DMS 273 (cell line): ENCODE measurements at regions not wholly inside any gene's neighbourhood (a gene's known extent, or its start where the extent isn't known, plus 50 kb on each side); places are given as distances from the start of the nearest gene placed in this dataset.

ENCODE experiments used
- DNase-seq: peaks from one replicate; lab custom pipeline; 2025; ENCODE audit not compliant: unreplicated experiment; lab: John Stamatoyannopoulos, UW

DNA sequence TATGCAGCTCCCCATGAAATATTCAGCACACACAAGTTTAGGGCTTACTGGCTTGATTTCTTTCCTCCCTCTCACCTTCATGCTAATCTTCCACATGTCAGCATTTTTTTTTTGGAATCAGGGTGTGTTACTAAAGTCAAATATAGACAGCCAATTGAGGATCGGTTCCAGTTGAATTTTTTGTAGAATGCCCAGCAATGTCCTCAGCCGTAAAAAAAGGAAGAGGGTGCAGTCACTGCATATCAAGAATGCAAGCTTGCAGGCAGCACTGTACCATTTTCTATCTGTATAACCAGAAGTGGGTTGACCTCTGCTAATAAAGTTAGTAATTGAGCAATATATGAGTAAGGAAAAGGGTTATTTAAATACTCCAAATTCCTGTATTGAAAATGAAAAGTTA, 51.4 kb upstream of the CHMP2B start:
- DNase-seq: no peak

DNA sequence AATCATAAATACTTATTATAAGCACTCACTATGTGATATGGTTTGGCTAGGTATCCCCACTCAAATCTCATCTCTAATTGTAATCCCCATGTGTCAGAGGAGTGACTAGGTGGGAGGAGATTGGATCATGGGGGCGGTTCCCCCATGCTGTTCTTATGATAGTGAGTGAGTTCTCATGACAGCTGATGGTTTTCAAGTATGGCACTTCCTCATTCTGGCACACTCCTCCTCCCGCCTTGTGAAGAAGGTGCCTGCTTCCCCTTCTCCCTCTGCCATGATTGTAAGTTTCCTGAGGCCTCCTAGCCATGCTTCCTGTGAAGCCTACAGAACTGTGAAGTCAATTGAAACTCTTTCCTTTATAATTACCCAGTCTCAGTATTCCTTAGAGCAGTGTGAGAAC, 53.3 kb upstream of the CHMP2B start:
- no peak for DNase-seq

DNA sequence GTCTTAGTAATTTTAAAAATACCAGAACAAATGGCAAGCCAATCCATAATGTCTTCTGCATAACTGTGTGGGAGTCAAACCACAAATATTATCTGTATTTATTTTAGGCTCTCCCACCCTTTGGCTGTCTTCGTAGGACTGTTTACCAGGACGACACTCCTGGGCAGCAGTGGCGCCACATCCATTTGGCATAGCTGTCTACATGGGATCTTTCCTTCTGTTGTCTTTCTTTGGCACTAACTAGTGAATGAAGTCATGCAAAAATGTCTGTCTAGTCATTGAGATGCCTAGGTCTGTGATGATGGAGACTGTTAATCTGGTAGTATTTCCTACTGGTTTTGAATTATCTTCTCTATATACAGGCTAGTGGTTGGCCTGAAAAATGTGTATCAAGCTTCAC, 54.0 kb upstream of the CHMP2B start:
- no peak for DNase-seq

DNA sequence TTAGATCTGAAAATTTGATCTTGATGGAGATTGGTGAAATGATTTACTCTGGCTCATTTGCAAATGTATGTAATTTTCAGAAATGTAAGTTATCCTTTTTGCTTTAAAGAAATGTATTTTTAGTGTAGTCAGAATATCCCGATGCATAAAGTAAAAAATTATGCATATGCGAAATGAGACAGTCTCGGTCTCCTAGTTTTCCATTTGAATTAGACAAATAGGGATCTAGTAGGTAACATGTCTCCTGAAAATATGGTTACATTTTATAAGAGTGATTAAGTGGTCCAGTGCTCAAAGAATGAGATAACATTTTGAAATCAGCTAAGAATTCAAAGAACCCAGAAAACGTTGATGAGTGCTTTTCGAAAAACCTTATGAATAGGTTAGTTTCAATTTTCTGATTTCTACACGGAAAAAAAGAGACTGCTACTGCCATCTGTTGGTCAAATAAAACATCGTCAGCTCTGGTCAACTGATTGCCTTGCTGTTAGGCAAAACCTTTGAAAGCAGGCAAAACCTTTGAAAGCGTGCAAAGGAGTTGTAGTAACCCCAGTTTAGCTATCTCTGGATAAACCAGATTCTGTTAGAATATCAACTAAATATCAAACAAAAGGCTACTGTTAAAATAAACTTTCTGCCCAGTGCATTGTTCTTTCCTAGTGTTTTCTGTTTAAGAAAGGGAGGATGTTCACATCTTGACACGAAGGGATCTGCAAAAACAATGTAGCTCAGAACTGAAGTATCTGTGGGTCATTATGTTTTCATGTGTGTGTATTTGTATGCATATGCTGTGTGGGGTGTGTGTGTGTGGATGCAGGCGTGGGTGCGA, 59.3 kb upstream of the CHMP2B start:
- DNase-seq: peak; percentile 49

DNA sequence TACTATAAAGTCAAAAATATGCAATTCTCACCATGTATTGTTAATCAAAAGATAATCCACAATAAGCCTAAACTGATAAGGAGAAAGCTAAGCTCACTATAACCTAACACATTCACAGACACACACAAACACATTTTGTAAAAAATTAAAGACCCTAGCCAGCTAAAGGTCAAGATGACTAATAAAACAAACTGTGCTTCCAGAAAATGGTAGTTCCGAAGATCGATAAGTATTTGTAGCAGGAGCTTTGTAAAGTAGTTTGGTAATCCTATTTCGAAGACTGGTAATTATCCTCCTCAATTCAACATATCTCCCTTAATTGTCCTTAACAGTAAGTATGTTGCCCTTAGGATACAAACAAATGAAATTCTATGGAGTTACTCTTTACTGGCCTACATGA, 62.9 kb upstream of the CHMP2B start:
- no peak for DNase-seq

DNA sequence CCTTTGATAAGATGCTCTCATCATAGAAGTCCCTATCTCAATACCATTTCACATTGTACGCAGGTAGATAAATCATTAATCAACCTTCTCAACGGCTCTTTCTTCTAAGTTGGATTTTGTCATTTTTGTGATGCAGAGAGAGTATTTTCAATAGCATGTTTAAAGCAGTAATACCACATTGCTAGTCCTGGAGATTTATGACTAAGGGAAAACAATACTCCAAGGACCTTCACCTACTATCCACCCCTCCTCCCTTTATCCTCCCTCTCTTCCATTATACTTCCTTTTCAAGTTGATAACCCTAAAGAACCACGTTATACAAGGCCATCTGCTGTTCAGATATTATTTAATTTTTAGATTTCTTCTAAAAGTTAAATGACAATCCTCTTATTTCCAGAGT, 65.3 kb upstream of the CHMP2B start:
- no peak for DNase-seq

DNA sequence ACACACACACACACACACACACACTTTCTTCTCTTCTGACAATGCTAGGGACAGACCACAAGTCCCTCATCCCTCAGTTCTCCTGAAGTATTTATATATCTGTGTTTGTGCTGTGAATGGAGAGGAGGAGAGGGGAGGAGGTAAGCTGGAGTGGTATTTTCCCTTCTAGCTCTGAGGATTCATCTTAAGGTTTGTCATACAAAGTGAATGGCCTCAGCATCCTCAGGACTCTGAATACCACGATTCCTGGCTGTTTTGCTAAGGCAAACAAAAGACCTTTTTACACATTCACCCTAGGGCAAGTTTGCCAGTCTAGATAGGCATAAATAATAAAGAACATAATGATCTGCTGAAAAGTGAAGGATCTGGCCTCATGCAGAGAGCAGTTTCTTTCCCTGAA, 65.7 kb upstream of the CHMP2B start:
- DNase-seq: no peak

DNA sequence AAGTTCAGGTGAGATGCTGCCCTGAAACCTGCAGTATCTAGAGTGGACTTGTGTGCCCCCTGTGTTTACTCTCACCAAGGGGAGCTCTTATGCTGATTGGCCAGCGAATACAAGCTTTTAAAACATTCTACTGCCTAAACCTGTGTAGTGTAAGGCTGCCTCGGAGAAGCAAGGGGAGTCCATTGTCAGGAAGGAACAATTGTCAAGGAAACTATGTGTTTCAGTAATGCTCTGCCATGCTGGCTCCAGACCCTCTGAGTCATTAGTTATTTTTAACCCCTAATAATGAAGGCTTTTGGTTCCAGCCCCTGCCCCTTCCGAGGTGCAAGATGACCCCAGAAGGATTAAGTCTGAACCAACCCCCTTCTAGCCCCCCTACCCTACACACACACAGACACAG, 66.1 kb upstream of the CHMP2B start:
- no peak for DNase-seq

DNA sequence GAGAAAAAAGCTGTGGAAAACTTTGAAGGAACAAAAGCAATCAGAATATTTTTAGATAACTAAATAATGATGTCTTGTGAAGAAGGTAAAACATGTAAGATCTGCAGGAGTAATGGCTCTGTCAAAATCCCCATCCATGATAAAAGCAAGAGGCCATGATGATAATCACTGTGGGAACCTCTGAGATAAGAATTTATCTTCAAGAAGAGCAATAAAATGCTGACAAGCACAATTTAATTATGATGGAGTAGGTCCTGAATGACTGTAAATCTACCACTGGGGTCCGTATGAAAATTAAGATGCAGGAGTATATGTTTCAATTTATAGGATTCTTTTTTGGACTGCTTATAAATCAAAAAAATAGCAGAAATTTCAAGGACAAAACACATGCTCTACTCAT, 68.3 kb upstream of the CHMP2B start:
- DNase-seq: no peak

DNA sequence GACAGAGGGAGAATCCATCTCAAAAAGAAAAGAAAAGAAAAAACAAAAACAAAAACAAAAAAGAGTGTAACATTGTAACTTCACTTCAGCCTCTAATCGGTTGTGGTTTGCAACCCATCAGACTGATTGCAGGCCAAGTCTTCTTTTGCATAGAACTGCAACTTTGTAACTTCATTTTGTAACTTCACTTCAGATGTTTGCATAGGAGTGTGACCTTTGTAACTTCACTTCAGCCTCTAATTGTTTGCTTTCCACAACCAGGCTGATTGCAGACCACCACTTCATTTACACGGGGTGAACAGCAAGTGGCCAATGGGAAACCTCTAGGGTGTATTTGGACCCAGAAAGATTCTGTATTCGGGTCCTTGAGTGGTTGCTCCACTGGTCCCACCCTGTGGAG, 79.1 kb upstream of the CHMP2B start:
- no peak for DNase-seq

DNA sequence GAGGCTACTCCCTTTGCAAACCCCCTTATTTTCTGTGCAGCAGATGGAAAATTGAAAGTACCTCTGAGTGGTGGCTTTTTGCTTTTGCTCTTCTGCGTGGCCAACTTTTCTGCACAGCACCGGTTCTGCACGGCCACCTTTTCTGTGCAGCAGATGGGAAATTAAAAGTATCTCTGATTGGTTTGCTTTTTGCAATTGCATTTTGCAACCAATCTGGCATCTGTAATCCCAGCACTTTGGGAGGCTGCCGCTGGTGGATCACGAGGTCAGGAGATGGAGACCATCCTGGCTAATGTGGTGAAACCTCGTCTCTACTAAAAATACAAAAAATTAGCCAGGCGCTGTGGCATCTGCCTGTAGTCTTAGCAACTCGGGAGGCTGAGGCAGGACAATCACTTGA, 79.5 kb upstream of the CHMP2B start:
- DNase-seq: no peak

DNA sequence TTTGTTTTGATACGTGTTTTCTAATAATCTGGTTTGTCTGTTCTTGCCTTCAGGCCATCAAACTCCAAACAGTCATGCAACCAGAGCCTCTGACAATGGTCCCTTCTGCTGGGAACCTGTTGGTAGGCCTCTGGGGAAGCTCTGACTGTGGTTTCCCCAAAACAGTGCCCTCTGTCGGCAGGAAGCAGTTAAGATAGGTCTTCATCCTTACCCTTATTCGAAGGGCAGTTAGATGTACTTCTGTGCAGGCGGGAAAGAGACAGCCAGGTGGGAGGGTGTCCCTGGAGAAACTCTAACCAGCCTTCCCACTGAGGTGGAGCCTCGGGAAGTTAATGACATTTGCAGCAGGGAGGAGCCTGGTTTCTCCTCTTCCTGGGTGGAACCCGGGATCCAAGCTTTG, 81.6 kb upstream of the CHMP2B start:
- DNase-seq: peak; percentile 52

DNA sequence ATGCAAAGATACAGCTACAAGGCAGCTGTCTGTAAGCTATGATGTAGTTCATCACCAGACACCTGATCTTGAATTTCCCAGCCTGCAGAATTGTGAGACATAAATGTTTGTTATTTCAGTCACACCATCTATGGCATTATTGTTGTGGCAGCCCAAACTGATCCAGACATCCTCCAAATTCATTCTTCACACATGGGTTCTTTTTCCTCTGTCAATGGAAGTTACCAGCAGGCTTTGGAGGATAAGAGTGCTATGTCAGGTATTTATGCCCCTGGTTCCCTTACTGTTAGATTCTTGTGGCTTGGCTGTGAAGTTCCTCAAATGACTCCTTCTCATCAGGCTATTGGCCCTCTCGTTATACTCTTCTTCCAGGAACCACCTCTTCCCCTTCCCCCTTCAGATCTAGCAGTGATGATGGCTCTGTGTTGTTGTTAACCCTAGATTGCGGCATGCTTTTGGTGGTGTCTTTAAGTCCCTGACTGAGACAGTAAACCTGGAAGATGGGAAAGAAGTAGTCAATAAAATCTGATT, 91.0 kb upstream of the CHMP2B start:
- no peak for DNase-seq

DNA sequence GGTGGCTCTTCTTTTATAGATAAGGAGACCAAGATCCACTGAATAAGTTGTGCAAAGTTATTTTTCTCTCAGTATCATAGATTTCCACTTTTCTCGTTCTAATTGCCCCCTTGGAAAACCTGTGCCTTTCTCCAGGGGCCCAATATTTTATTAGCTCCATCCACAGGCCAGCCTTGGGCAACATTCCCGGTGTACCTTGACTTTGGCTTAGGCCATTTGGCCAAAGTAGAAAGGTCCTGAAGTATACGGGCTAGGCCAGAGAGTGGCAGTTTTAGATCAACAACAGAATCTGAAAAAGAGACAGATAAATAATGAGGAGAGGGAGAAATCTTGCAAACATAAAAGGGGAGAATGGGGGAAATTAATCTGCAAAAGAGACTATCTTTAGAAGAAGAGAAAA, 91.7 kb upstream of the CHMP2B start:
- no peak for DNase-seq

DNA sequence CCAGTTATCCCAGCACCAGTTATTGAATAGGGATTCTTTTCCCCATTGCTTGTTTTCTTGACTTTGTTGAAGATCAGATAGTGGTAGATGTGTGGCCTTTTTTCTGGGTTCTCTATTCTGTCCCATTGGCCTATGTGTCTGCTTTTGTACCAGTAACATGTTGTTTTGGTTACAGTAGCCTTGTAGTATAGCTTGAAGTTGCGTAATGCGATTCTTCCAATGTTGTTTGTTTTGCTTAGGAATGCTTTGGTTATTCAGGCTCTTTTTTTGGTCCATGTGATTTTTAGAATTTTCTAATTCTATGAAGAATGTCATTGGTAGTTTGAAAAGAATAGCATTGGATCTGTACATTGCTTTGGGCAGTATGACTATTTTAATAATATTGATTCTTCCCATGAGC, 94.3 kb upstream of the CHMP2B start:
- no peak for DNase-seq

DNA sequence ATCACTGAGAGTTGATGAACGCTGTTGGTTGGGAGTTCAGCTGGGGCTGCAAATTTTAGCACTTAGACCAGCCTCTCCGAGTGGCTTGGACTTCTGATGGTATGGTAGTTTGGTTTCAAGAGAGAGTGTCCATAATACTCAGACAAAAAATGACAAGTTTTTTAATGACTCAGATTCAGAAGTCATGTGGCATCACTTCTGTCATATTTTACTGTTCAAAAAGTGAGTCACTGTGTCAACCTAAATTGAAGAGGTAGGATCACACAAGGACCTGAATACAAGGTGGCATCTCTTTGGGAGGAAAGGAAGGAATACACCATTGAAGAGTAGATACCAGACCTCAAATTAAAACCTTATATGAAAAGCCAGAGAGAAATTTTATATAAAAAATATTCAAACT, 99.1 kb upstream of the CHMP2B start:
- DNase-seq: no peak

DNA sequence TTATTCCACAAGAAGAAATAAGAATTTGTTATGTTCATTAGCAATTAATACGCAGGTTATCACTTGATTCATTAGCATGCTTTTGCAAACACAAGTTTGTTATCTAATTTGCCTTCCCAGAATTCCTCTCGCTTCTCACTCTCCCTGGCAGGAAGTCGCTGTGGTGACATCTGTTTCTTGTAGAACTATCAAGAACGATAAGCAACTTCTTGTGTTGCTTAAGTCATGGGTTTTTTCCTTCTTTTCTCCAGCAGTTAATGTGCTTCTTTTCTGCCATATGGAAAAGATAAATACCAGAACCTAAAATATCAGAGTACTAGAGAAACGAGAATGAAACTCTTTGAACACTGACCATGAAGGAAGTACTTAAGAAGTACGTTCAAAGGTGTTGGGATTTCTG, 99.8 kb upstream of the CHMP2B start:
- no peak for DNase-seq

DNA sequence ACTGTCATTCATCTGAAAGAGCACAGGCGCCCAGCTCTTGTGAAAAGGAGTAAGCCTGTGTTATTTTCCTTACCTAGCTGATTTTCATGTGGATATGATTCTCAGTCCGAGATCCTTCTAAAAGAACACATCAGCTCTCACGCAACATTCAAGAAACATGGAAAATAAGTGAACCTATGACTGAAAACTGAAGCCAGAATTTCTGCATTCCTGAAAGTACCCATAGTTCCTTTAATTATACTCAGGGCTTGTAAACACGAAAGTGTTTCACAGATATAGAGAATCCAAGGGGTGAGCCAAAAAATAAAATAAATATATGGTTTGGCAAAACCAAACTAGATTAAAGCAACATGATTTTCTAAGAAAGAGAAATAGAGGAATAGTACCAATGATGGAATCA, 100.8 kb upstream of the CHMP2B start:
- no peak for DNase-seq

DNA sequence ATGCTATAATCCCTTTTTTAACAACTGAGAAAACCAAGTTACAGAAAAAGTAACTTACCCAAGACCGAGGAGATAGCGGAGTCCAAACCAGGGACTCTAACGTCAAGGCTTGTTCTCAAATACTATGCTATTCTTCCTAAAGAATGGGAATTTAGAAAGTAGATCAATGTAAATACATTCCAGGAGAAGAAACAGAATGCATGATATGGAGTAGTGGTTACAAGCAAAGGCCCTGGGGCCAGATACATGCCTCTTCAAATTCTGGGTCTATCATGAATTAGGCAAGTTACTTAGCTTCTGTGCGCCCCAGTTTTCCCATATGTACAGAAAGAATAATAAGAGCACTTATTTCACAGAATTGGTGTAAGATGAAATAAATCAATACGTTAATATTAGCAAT, 102.0 kb upstream of the CHMP2B start:
- DNase-seq: no peak

DNA sequence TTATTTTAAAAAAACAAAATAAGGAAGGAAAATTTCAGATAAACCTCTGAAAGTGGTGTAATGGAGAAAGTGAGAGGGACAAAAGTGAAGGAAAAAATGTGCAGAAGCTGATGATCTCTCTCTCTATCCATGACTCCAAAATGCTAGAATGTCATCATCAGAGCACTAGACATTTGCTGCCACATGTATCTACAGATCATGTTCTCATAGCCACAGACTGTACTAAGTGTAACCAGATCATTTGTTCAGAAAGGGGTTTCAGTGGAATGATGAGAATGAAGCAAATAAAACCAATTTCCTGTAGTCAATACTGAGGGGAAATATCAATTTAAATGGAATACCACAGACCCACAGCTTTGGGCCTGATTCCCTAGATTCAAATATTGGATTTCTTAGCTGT, 104.3 kb upstream of the CHMP2B start:
- no peak for DNase-seq

DNA sequence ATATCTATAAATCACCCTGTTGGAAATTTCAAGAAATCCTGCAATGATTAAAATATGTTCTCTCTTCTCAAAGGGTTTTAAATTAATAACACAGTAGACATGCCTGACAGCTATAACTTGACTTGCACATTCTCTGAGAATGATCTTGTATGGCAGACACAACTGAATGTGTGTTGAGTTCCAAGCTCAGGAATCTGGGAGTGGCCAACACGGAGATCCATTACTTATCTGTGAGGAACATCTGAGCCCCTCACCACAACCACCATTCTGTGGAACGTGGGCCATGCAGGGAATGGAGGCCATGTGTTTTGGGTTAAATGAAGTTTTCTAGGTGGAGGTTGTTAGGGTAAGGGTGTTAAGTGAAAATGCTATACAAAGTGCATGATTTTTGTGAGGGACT, 105.3 kb upstream of the CHMP2B start:
- no peak for DNase-seq

DNA sequence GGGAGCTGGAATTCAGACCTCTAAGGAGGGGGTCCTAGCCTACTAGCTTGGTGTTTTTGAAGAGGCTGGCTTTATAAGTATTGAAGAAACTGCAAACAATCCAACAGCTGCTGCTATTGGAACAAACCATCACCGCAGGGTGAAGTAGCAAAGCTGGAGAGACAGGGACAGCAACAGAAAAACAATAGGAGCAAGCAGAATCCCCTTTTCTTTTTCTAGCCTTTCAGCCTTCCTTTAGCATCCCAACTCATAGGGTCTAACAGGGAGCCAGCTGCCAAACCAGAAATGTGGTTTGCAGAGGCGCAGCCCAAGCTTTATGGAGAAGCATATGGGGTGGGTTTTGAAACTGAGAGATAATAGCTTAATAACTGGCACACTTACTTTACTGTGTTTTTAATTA, 106.2 kb upstream of the CHMP2B start:
- no peak for DNase-seq

DNA sequence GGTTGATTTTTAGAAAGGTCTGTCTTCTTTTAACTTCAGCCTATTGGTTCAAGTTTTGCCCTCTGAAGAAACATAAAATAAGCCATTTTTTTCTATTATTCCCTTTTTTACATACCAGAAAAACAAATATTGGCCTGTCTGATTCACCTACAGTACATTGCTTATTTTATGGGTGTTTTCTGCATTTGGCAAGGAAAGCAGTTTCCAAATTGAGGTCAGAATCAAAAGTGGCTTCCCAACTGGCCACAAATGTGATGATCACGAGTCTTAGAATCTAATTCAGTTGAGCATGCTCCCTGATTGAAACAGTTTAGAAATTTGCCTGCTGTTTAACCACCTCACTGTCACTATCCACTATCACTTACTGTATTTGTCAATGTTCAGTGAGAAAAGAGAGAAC, 106.9 kb upstream of the CHMP2B start:
- DNase-seq: no peak
